ENCODE measurements at regions not wholly inside any gene's neighbourhood (a gene's known extent, or its start where the extent isn't known, plus 50 kb on each side); places are given as distances from the start of the nearest gene placed in this dataset.

DNA sequence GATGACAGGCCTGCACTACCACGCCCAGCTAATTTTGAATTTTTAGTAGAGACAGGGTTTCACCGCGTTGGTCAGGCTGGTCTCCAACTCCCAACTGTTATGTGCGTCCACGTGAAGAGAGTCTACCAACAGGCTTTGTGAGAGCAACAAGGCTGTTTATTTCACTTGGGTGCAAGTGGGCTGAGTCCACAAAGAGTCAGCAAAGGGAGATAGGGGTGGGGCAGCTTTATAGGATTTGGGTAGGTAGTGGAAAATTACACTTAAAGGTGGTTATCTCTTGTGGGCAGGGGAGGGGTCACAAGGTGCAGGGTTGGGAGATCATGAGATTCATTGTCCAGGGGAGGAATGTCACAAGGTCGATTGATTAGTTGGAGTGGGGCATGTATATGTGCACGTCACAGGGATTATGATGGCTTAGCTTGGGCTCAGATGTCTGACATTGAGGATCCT is 111.6 kb downstream of the GOSR1 start (continued):
- TF ChIP-seq, protein P1, sequence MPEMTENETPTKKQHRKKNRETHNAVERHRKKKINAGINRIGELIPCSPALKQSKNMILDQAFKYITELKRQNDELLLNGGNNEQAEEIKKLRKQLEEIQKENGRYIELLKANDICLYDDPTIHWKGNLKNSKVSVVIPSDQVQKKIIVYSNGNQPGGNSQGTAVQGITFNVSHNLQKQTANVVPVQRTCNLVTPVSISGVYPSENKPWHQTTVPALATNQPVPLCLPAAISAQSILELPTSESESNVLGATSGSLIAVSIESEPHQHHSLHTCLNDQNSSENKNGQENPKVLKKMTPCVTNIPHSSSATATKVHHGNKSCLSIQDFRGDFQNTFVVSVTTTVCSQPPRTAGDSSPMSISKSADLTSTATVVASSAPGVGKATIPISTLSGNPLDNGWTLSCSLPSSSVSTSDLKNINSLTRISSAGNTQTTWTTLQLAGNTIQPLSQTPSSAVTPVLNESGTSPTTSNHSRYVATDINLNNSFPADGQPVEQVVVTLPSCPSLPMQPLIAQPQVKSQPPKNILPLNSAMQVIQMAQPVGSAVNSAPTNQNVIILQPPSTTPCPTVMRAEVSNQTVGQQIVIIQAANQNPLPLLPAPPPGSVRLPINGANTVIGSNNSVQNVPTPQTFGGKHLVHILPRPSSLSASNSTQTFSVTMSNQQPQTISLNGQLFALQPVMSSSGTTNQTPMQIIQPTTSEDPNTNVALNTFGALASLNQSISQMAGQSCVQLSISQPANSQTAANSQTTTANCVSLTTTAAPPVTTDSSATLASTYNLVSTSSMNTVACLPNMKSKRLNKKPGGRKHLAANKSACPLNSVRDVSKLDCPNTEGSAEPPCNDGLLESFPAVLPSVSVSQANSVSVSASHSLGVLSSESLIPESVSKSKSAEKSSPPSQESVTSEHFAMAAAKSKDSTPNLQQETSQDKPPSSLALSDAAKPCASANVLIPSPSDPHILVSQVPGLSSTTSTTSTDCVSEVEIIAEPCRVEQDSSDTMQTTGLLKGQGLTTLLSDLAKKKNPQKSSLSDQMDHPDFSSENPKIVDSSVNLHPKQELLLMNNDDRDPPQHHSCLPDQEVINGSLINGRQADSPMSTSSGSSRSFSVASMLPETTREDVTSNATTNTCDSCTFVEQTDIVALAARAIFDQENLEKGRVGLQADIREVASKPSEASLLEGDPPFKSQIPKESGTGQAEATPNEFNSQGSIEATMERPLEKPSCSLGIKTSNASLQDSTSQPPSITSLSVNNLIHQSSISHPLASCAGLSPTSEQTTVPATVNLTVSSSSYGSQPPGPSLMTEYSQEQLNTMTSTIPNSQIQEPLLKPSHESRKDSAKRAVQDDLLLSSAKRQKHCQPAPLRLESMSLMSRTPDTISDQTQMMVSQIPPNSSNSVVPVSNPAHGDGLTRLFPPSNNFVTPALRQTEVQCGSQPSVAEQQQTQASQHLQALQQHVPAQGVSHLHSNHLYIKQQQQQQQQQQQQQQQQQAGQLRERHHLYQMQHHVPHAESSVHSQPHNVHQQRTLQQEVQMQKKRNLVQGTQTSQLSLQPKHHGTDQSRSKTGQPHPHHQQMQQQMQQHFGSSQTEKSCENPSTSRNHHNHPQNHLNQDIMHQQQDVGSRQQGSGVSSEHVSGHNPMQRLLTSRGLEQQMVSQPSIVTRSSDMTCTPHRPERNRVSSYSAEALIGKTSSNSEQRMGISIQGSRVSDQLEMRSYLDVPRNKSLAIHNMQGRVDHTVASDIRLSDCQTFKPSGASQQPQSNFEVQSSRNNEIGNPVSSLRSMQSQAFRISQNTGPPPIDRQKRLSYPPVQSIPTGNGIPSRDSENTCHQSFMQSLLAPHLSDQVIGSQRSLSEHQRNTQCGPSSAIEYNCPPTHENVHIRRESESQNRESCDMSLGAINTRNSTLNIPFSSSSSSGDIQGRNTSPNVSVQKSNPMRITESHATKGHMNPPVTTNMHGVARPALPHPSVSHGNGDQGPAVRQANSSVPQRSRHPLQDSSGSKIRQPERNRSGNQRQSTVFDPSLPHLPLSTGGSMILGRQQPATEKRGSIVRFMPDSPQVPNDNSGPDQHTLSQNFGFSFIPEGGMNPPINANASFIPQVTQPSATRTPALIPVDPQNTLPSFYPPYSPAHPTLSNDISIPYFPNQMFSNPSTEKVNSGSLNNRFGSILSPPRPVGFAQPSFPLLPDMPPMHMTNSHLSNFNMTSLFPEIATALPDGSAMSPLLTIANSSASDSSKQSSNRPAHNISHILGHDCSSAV (CRISPR knock-in tag; IDR thresholded peaks at IDR 0.05; ENCODE audit: borderline replicate concordance): no peak
- TF ChIP-seq JDP2 (CRISPR knock-in tag; IDR thresholded peaks at IDR 0.05; ENCODE audit: borderline replicate concordance): no peak
- no peak for TF ChIP-seq TP53 (CRISPR knock-in tag; conservative IDR thresholded peaks at IDR 0.05)
- no peak for TF ChIP-seq SAFB2 (CRISPR knock-in tag; IDR thresholded peaks at IDR 0.05; ENCODE audit: borderline replicate concordance, low read depth)
- TF ChIP-seq ZNF282 (IDR thresholded peaks at IDR 0.05; ENCODE audit: partially characterized antibody): no peak
- no peak for TF ChIP-seq RNF2 (conservative IDR thresholded peaks at IDR 0.05; ENCODE audit: low read depth)
- 0 out of 2 replicates have a peak, but pooled peaks have one; percentile 28 for TF ChIP-seq ZNF264 (CRISPR knock-in tag; IDR thresholded peaks at IDR 0.05)
- TF ChIP-seq GLI4 (CRISPR knock-in tag; IDR thresholded peaks at IDR 0.05; ENCODE audit: borderline replicate concordance): no peak
- TF ChIP-seq, protein P2, sequence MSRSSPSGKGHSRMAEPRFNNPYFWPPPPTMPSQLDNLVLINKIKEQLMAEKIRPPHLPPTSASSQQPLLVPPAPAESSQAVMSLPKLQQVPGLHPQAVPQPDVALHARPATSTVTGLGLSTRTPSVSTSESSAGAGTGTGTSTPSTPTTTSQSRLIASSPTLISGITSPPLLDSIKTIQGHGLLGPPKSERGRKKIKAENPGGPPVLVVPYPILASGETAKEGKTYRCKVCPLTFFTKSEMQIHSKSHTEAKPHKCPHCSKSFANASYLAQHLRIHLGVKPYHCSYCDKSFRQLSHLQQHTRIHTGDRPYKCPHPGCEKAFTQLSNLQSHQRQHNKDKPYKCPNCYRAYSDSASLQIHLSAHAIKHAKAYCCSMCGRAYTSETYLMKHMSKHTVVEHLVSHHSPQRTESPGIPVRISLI (CRISPR knock-in tag; IDR thresholded peaks at IDR 0.05; ENCODE audit: borderline replicate concordance): peak; percentile 61; the same call in 1 of the 2 replicates
- no peak for TF ChIP-seq PAF1 (CRISPR knock-in tag; IDR thresholded peaks at IDR 0.05)
- TF ChIP-seq, protein P3, sequence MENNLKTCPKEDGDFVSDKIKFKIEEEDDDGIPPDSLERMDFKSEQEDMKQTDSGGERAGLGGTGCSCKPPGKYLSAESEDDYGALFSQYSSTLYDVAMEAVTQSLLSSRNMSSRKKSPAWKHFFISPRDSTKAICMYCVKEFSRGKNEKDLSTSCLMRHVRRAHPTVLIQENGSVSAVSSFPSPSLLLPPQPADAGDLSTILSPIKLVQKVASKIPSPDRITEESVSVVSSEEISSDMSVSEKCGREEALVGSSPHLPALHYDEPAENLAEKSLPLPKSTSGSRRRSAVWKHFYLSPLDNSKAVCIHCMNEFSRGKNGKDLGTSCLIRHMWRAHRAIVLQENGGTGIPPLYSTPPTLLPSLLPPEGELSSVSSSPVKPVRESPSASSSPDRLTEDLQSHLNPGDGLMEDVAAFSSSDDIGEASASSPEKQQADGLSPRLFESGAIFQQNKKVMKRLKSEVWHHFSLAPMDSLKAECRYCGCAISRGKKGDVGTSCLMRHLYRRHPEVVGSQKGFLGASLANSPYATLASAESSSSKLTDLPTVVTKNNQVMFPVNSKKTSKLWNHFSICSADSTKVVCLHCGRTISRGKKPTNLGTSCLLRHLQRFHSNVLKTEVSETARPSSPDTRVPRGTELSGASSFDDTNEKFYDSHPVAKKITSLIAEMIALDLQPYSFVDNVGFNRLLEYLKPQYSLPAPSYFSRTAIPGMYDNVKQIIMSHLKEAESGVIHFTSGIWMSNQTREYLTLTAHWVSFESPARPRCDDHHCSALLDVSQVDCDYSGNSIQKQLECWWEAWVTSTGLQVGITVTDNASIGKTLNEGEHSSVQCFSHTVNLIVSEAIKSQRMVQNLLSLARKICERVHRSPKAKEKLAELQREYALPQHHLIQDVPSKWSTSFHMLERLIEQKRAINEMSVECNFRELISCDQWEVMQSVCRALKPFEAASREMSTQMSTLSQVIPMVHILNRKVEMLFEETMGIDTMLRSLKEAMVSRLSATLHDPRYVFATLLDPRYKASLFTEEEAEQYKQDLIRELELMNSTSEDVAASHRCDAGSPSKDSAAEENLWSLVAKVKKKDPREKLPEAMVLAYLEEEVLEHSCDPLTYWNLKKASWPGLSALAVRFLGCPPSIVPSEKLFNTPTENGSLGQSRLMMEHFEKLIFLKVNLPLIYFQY (CRISPR knock-in tag; IDR thresholded peaks at IDR 0.05; ENCODE audit: borderline replicate concordance): 0 out of 2 replicates have a peak, but pooled peaks have one; percentile 17
- no peak for TF ChIP-seq ZNF562 (CRISPR knock-in tag; IDR thresholded peaks at IDR 0.05; ENCODE audit: borderline replicate concordance)
